HG03520 (cell line): ENCODE measurements at regions not wholly inside any gene's neighbourhood (a gene's known extent, or its start where the extent isn't known, plus 50 kb on each side); places are given as distances from the start of the nearest gene placed in this dataset.
"Not testable (repeated sequence)": the region's sequence is repeated elsewhere in the genome, so short reads cannot be mapped to it uniquely, and the experiment has no call there.

ENCODE experiments used
- ATAC-seq: cut with Tn5 transposase; IDR thresholded peaks from one replicate; pipeline ENCODE4 v1.9.1; 2021; ENCODE audit warnings: mild to moderate bottlenecking, moderate library complexity; ENCODE audit not compliant: unreplicated experiment

GRCh38 chr6:156689656-156690055, 87.5 kb upstream of the ARID1B start:
- ATAC-seq: no peak

GRCh38 chr6:156688620-156688971, 88.6 kb upstream of the ARID1B start:
- no peak for ATAC-seq

GRCh38 chr6:156687789-156688619, 89.2 kb upstream of the ARID1B start:
- no peak for ATAC-seq

GRCh38 chr6:156686995-156687788, 90.0 kb upstream of the ARID1B start:
- peak; percentile 57 for ATAC-seq

- ATAC-seq: no peak
Measured at GRCh38 chr6:156686301-156686994, 90.7 kb upstream of the ARID1B start.

- ATAC-seq: no peak
Measured at GRCh38 chr6:156685823-156686222, 91.4 kb upstream of the ARID1B start.

GRCh38 chr6:156683821-156684220, 93.4 kb upstream of the ARID1B start:
- no peak for ATAC-seq

GRCh38 chr6:156676721-156677120, 100.5 kb upstream of the ARID1B start:
- ATAC-seq: no peak

- no peak for ATAC-seq
Measured at GRCh38 chr6:156674197-156674596, 103.0 kb upstream of the ARID1B start.

- not testable (repeated sequence) for ATAC-seq
Measured at GRCh38 chr6:156670097-156670496, 107.1 kb upstream of the ARID1B start.

- no peak for ATAC-seq
Measured at GRCh38 chr6:156662025-156662445, 115.1 kb upstream of the ARID1B start.

- no peak for ATAC-seq
Measured at GRCh38 chr6:156660389-156660788, 116.8 kb upstream of the ARID1B start.

GRCh38 chr6:156659822-156660198, 117.4 kb upstream of the ARID1B start:
- no peak for ATAC-seq

- ATAC-seq: no peak
Measured at GRCh38 chr6:156658966-156659821, 118.0 kb upstream of the ARID1B start.

GRCh38 chr6:156658186-156658965, 118.8 kb upstream of the ARID1B start:
- no peak for ATAC-seq

GRCh38 chr6:156657296-156657695, 119.9 kb upstream of the ARID1B start:
- no peak for ATAC-seq

GRCh38 chr6:156654919-156655918, 122.0 kb upstream of the ARID1B start:
- ATAC-seq: no peak

- no peak for ATAC-seq
Measured at GRCh38 chr6:156652231-156652750, 124.9 kb upstream of the ARID1B start.
